Neural cell (in vitro differentiated cells): ENCODE measurements at regions not wholly inside any gene's neighbourhood (a gene's known extent, or its start where the extent isn't known, plus 50 kb on each side); places are given as distances from the start of the nearest gene placed in this dataset.
"Not testable (repeated sequence)": the region's sequence is repeated elsewhere in the genome, so short reads cannot be mapped to it uniquely, and the experiment has no call there.

ENCODE experiments used
- CTCF ChIP-seq: fragments of 450-650 bp; IDR thresholded peaks from 2 replicates; pipeline ENCODE4 v1.5.1; 2014; ENCODE audit warnings: antibody characterized with exemption, mild to moderate bottlenecking, moderate library complexity; ENCODE audit not compliant: poor library complexity, severe bottlenecking
- RAD21 ChIP-seq: fragments of 450-650 bp; conservative IDR thresholded peaks from 2 replicates; pipeline ENCODE4 v1.6.1; 2014; ENCODE audit warnings: antibody characterized with exemption, mild to moderate bottlenecking, moderate library complexity

- not testable (repeated sequence) for TF ChIP-seq CTCF, RAD21
Observed at GRCh38 chr2:176904053-176904452, 308.5 kb upstream of the HNRNPA3 start.
